ENCODE measurements at regions not wholly inside any gene's neighbourhood (a gene's known extent, or its start where the extent isn't known, plus 50 kb on each side); places are given as distances from the start of the nearest gene placed in this dataset.

GRCh38 chr10:78186572-78186971 is 152.9 kb downstream of the RPS24 start:
- Histone ChIP-seq H3K27me3 (ENCODE audit: insufficient read depth in 3 of 3, low read length in 2 of 3) (no peaks in the 10 kb centered on the region), H3K9me3 (no peaks in the 10 kb centered on the region), H3K36me3 (ENCODE audit: insufficient read depth in 1 of 2, low read depth in 1 of 2) (no peaks in the 10 kb centered on the region), H3K4me1 (no peaks in the 10 kb centered on the region), H3K4me3 (no peak overlapping the region), H3K27ac (no peak overlapping the region)
- ATAC-seq, result no peak
- intact Hi-C loops (cut with DNase I), result no loop called here
- DNase-seq, result no peak
- TF ChIP-seq, protein P1, sequence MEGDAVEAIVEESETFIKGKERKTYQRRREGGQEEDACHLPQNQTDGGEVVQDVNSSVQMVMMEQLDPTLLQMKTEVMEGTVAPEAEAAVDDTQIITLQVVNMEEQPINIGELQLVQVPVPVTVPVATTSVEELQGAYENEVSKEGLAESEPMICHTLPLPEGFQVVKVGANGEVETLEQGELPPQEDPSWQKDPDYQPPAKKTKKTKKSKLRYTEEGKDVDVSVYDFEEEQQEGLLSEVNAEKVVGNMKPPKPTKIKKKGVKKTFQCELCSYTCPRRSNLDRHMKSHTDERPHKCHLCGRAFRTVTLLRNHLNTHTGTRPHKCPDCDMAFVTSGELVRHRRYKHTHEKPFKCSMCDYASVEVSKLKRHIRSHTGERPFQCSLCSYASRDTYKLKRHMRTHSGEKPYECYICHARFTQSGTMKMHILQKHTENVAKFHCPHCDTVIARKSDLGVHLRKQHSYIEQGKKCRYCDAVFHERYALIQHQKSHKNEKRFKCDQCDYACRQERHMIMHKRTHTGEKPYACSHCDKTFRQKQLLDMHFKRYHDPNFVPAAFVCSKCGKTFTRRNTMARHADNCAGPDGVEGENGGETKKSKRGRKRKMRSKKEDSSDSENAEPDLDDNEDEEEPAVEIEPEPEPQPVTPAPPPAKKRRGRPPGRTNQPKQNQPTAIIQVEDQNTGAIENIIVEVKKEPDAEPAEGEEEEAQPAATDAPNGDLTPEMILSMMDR (IDR thresholded peaks at IDR 0.05), result no peak
- 86 to 93% (median 88%) methylated on average over 3 of the region's 3 CpGs for WGBS, 3 donors

- H3K4me1 ChIP-seq, result no peaks in the 10 kb centered on the region
- H3K9me3 ChIP-seq, result no peaks in the 10 kb centered on the region
- no peak overlapping the region for H3K27ac ChIP-seq
- ATAC-seq (no peak), DNase-seq (no peak)
- intact Hi-C loops (cut with DNase I), result no loop called here
- WGBS, 3 donors, result 96 to 98% (median 97%) methylated on average over 2 of the region's 2 CpGs
- no peaks in the 10 kb centered on the region for H3K36me3 ChIP-seq (ENCODE audit: insufficient read depth in 1 of 2, low read depth in 1 of 2)
- TF ChIP-seq, protein P1 (IDR thresholded peaks at IDR 0.05), result no peak
- H3K4me3 ChIP-seq, result no peak overlapping the region
- H3K27me3 ChIP-seq (ENCODE audit: insufficient read depth in 3 of 3, low read length in 2 of 3), result no peaks in the 10 kb centered on the region
Measured at GRCh38 chr10:78187371-78187770, 153.7 kb downstream of the RPS24 start.

GRCh38 chr10:78188446-78188845 is 154.8 kb downstream of the RPS24 start:
- no peak for DNase-seq
- intact Hi-C loops (cut with DNase I), result no loop called here
- TF ChIP-seq, protein P1 (IDR thresholded peaks at IDR 0.05), result no peak
- Histone ChIP-seq H3K27ac (no peak overlapping the region), H3K36me3 (ENCODE audit: insufficient read depth in 1 of 2, low read depth in 1 of 2) (no peaks in the 10 kb centered on the region), H3K4me3 (no peak overlapping the region), H3K27me3 (ENCODE audit: insufficient read depth in 3 of 3, low read length in 2 of 3) (peaks cover 0 to 2% (median 0%) of the 10 kb centered on the region in 3 donors), H3K9me3 (no peaks in the 10 kb centered on the region), H3K4me1 (no peaks in the 10 kb centered on the region)
- no peak for ATAC-seq
- 53 to 63% (median 58%) methylated on average over 4 of the region's 4 CpGs for WGBS, 3 donors

DNA sequence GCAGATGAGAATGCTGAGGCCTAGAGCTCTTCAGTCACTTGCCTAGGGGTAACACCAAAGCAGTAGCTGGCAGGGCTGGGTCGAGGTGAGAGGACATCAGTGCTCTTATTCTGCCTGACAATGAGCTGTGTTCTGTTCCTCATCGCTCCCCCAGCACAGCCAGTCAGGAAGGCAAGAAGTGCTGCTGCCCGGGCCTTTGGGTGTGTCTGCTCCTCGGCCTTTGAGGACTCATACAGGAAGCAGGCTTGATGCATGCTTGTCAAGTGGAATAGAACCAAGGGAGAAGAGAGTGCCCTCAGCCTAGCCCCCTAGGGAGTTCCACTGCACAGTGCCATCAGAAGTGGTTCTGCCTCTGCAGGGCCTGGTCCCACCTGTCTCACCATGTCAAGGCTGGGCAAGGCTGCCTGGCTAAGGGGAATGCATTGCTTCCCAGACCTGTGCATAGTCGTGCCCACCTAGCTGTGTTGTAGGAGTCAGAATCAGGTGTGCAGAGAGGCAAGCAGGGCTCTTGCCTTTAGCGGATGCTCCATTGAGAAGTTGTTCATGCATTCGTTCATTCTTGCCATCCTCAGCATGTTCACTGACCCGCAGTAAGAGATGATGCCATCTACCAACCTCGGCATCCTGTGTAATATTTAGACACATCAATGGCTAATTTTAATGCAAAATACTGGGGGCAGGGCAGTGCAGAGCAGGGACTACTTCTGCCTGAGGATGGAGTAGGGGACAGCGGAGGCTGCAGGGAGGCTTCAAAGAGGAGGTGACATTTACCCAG is 156.6 kb downstream of the RPS24 start:
- intact Hi-C loops (cut with DNase I), result no loop called here
- Histone ChIP-seq H3K27ac (no peak overlapping the region), H3K4me3 (no peak overlapping the region), H3K27me3 (ENCODE audit: insufficient read depth in 3 of 3, low read length in 2 of 3) (peaks cover 0 to 4% (median 0%) of the 10 kb centered on the region in 3 donors), H3K9me3 (no peaks in the 10 kb centered on the region), H3K36me3 (ENCODE audit: insufficient read depth in 1 of 2, low read depth in 1 of 2) (no peaks in the 10 kb centered on the region), H3K4me1 (no peaks in the 10 kb centered on the region)
- ATAC-seq (no peak), DNase-seq (no peak)
- WGBS, 3 donors, result 80 to 83% (median 81%) methylated on average over 10 of the region's 10 CpGs
- TF ChIP-seq, protein P1 (IDR thresholded peaks at IDR 0.05), result no peak

- Histone ChIP-seq H3K4me1 (no peaks in the 10 kb centered on the region), H3K4me3 (no peak overlapping the region), H3K36me3 (ENCODE audit: insufficient read depth in 1 of 2, low read depth in 1 of 2) (no peaks in the 10 kb centered on the region), H3K27ac (no peak overlapping the region), H3K27me3 (ENCODE audit: insufficient read depth in 3 of 3, low read length in 2 of 3) (peaks cover 0 to 4% (median 0%) of the 10 kb centered on the region in 3 donors), H3K9me3 (no peaks in the 10 kb centered on the region)
- ATAC-seq, result no peak
- intact Hi-C loops (cut with DNase I), result no loop called here
- TF ChIP-seq, protein P1 (IDR thresholded peaks at IDR 0.05), result no peak
- WGBS, 3 donors, result 88 to 99% (median 91%) methylated on average over 3 of the region's 3 CpGs
- DNase-seq, result no peak
Measured at GRCh38 chr10:78191301-78191700, 157.6 kb downstream of the RPS24 start.
